KMS-11 (cell line): ENCODE measurements at regions not wholly inside any gene's neighbourhood (a gene's known extent, or its start where the extent isn't known, plus 50 kb on each side); places are given as distances from the start of the nearest gene placed in this dataset.

ENCODE experiments used
- H2AFZ ChIP-seq: fragments of 200-600 bp; sonication (generic); 2 replicates; pipeline ENCODE4 v1.6.1; 2016; ENCODE audit warnings: antibody characterized with exemption, mixed run types, low read depth
- H3K27ac ChIP-seq: fragments of 200-600 bp; sonication (generic); 2 replicates; pipeline ENCODE4 v1.6.1; 2016; ENCODE audit warnings: mild to moderate bottlenecking, mixed run types
- H3K27me3 ChIP-seq: fragments of 200-600 bp; sonication (generic); 2 replicates; pipeline ENCODE4 v1.6.1; 2017; ENCODE audit warnings: mild to moderate bottlenecking, low read depth, mixed run types, moderate library complexity; ENCODE audit not compliant: insufficient read depth
- H3K36me3 ChIP-seq: fragments of 200-600 bp; sonication (generic); 2 replicates; pipeline ENCODE4 v1.6.1; 2017; ENCODE audit warnings: mild to moderate bottlenecking, mixed run types; ENCODE audit not compliant: insufficient read depth
- H3K4me1 ChIP-seq: fragments of 200-600 bp; sonication (generic); 2 replicates; pipeline ENCODE4 v1.6.1; 2016; ENCODE audit warnings: mild to moderate bottlenecking, low read depth, mixed run types; ENCODE audit not compliant: poor library complexity, severe bottlenecking
- H3K4me2 ChIP-seq: fragments of 200-600 bp; sonication (generic); 2 replicates; pipeline ENCODE4 v1.7.0; 2016; ENCODE audit warnings: mild to moderate bottlenecking, mixed run types
- H3K4me3 ChIP-seq: fragments of 200-600 bp; sonication (generic); IDR thresholded peaks from 2 replicates; pipeline ENCODE4 v1.6.1; 2017; ENCODE audit warnings: low read depth, low read length, mixed read lengths; ENCODE audit not compliant: insufficient read depth
- H3K79me2 ChIP-seq: fragments of 200-600 bp; sonication (generic); 2 replicates; pipeline ENCODE4 v1.6.1; 2016; ENCODE audit warnings: low read depth, mixed run types; ENCODE audit not compliant: insufficient read depth
- H3K9ac ChIP-seq: fragments of 200-600 bp; sonication (generic); 2 replicates; pipeline ENCODE4 v1.6.1; 2016; ENCODE audit warnings: mild to moderate bottlenecking, mixed run types
- H4K20me1 ChIP-seq: fragments of 200-600 bp; sonication (generic); 2 replicates; pipeline ENCODE4 v1.6.1; 2016; ENCODE audit warnings: mild to moderate bottlenecking, mixed run types; ENCODE audit not compliant: insufficient read depth
- TF ChIP-seq, protein P1 (sequence below): fragments of 200-600 bp; sonication (generic); conservative IDR thresholded peaks from 2 replicates; pipeline ENCODE4 v1.6.1; 2017; ENCODE audit warnings: low read depth, mild to moderate bottlenecking, antibody characterized with exemption, low read length, moderate library complexity, mixed read lengths

DNA sequence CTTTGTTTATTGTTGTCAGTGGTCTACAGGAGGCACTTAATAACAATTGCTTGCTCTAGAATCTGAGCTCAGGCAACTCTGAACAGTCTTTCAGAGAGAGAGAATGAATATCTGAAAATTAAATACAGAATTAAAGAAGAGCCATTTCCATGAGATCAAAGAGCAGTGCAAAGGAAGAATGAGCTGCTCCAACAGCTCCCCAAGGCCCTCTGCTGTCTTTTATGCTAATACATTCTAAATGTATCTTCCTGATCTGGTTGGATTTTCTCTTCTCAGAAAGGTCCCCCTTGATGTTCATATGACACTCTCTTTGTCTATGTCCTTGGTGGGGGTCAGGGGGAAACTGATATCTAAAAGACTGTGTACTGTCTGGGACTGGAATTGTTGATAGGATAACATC lies 1029.6 kb downstream of the PCDH9 start:
- no peaks in the 10 kb centered on the region for H3K27me3 ChIP-seq
- no peaks in the 10 kb centered on the region for H3K36me3 ChIP-seq
- no peak overlapping the region for H3K4me3 ChIP-seq
- no peak overlapping the region for H3K9ac ChIP-seq
- H2AFZ ChIP-seq: no peak overlapping the region
- no peaks in the 10 kb centered on the region for H3K4me1 ChIP-seq
- H3K27ac ChIP-seq: no peak overlapping the region
- no peak overlapping the region for H3K4me2 ChIP-seq
- TF ChIP-seq, protein P1, sequence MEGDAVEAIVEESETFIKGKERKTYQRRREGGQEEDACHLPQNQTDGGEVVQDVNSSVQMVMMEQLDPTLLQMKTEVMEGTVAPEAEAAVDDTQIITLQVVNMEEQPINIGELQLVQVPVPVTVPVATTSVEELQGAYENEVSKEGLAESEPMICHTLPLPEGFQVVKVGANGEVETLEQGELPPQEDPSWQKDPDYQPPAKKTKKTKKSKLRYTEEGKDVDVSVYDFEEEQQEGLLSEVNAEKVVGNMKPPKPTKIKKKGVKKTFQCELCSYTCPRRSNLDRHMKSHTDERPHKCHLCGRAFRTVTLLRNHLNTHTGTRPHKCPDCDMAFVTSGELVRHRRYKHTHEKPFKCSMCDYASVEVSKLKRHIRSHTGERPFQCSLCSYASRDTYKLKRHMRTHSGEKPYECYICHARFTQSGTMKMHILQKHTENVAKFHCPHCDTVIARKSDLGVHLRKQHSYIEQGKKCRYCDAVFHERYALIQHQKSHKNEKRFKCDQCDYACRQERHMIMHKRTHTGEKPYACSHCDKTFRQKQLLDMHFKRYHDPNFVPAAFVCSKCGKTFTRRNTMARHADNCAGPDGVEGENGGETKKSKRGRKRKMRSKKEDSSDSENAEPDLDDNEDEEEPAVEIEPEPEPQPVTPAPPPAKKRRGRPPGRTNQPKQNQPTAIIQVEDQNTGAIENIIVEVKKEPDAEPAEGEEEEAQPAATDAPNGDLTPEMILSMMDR: no peak
- no peaks in the 10 kb centered on the region for H4K20me1 ChIP-seq
- no peaks in the 10 kb centered on the region for H3K79me2 ChIP-seq

DNA sequence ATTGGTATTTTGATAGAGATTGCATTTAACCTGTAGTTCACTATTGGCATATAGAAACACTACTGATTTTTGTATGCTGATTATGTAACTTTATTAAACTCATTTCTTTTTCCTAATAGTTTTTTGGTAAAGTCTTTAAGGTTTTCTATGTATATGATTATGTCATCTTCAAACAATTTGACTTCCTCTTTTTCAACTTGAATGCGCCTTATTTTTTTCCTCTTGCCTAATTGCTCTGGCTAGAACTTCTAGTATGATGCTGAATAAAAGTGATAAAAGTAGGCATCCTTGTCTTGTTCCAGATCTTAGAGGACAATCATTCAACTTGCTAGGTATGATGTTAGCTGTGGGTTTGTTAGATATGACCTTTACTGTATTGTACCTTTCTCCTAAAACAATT lies 1034.9 kb downstream of the PCDH9 start:
- no peak overlapping the region for H3K4me3 ChIP-seq
- no peak overlapping the region for H3K27ac ChIP-seq
- TF ChIP-seq, protein P1: no peak
- no peak overlapping the region for H2AFZ ChIP-seq
- no peaks in the 10 kb centered on the region for H3K4me1 ChIP-seq
- H3K79me2 ChIP-seq: no peaks in the 10 kb centered on the region
- no peaks in the 10 kb centered on the region for H3K27me3 ChIP-seq
- H3K9ac ChIP-seq: no peak overlapping the region
- no peaks in the 10 kb centered on the region for H3K36me3 ChIP-seq
- H3K4me2 ChIP-seq: no peak overlapping the region
- no peaks in the 10 kb centered on the region for H4K20me1 ChIP-seq

DNA sequence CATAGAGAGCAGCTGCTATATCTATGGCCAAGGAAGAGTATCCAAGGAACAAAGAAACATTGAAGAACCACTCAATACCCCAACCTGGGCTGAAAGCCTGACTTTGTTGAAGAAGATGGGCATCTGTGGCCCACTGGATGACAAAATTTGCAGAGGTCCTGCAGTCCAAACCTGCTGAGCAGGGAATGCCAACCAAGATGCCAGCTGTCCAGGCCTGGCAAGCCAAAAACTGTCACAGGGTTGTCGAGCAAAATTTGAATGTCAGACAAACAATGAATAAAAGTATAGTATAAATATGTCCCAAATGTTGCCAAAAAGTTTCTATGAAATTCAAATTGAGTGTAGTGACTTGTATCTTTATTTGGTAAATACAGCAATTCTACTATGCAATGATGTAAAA lies 1040.2 kb downstream of the PCDH9 start:
- TF ChIP-seq, protein P1: no peak
- Histone ChIP-seq H3K4me3 (no peak overlapping the region), H3K4me2 (no peak overlapping the region), H3K9ac (no peak overlapping the region), H4K20me1 (no peaks in the 10 kb centered on the region), H3K27me3 (no peaks in the 10 kb centered on the region), H3K4me1 (no peaks in the 10 kb centered on the region), H3K36me3 (no peaks in the 10 kb centered on the region), H3K79me2 (no peaks in the 10 kb centered on the region), H2AFZ (no peak overlapping the region), H3K27ac (no peak overlapping the region)

DNA sequence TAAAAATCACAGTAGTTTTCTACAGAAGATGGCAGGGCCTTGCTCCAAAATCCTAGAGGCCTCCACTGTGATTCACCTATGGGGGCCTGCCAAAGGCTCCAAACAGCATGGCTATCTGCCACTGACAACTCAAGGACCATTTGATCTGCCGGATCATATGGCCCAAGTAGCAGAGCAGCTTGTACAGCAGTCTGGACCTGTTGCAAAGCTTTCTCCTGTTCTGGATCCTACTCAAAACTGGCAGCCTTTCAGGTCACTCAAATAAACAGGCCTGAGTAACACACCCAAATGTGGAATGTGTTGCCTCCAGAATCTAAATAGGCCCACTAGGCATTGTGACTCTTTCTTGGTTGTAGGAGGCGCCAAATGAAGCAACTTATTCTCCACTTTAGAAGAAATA lies 1049.3 kb downstream of the PCDH9 start:
- Histone ChIP-seq H3K4me3 (no peak overlapping the region), H3K4me2 (no peak overlapping the region), H3K4me1 (no peaks in the 10 kb centered on the region), H3K36me3 (no peaks in the 10 kb centered on the region), H4K20me1 (no peaks in the 10 kb centered on the region), H2AFZ (no peak overlapping the region), H3K27me3 (no peaks in the 10 kb centered on the region), H3K79me2 (no peaks in the 10 kb centered on the region), H3K9ac (no peak overlapping the region), H3K27ac (no peak overlapping the region)
- TF ChIP-seq, protein P1: no peak

DNA sequence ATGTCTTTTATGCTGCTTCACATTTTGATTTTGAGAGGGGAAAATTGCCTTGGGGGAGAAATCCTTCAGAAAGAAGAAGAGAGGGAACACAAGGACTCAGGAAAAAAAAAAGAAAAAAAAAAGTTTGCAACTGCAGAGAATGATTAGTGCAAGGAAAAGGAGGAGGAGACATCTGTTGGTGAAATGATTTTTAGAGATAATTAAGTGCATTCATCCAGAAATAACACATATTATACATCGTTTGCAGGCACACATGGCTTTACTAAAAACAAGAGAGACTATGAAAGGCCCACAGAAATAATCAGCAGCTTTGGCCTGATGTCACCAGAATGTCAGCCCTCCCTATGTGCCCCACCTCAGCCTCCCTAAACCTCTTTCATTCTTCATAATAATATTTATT lies 1058.2 kb downstream of the PCDH9 start:
- no peak overlapping the region for H3K27ac ChIP-seq
- no peaks in the 10 kb centered on the region for H4K20me1 ChIP-seq
- no peaks in the 10 kb centered on the region for H3K27me3 ChIP-seq
- no peak overlapping the region for H3K9ac ChIP-seq
- no peaks in the 10 kb centered on the region for H3K36me3 ChIP-seq
- H3K4me2 ChIP-seq: no peak overlapping the region
- H2AFZ ChIP-seq: no peak overlapping the region
- no peak overlapping the region for H3K4me3 ChIP-seq
- TF ChIP-seq, protein P1: no peak
- H3K79me2 ChIP-seq: no peaks in the 10 kb centered on the region
- H3K4me1 ChIP-seq: no peaks in the 10 kb centered on the region
